ENCODE measurements at regions not wholly inside any gene's neighbourhood (a gene's known extent, or its start where the extent isn't known, plus 50 kb on each side); places are given as distances from the start of the nearest gene placed in this dataset.

DNA sequence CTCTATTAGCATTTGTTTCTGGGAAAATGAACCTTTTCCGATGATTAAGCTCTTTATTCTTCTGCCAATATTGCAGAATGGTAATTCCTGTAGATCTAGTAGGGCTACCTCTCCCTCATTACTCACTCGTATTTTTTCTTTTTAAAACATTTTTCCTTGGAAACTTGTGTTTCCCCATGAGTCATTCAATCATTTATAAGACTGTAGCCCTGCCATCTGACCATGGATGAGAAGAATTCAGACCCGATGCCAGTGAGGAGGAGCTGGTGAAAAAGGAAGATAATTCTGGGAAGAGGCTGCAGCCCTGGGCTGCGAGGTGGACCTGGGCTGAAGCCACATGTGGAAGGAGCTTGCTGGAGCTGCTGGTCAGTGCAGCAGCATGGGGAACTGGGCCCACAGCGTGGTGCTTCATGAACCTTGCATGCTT, 242.8 kb downstream of the KLF6 start:
- H3K27ac Mint-ChIP-seq = no peak overlapping the region
- H3K9me3 ChIP-seq (ENCODE audit: control insufficient read depth in 2 of 2, low read length in 2 of 2) = no peaks in the 10 kb centered on the region
- no peaks in the 10 kb centered on the region for H3K4me1 ChIP-seq (ENCODE audit: control insufficient read depth, insufficient read depth, low read length, poor library complexity, severe bottlenecking)

DNA sequence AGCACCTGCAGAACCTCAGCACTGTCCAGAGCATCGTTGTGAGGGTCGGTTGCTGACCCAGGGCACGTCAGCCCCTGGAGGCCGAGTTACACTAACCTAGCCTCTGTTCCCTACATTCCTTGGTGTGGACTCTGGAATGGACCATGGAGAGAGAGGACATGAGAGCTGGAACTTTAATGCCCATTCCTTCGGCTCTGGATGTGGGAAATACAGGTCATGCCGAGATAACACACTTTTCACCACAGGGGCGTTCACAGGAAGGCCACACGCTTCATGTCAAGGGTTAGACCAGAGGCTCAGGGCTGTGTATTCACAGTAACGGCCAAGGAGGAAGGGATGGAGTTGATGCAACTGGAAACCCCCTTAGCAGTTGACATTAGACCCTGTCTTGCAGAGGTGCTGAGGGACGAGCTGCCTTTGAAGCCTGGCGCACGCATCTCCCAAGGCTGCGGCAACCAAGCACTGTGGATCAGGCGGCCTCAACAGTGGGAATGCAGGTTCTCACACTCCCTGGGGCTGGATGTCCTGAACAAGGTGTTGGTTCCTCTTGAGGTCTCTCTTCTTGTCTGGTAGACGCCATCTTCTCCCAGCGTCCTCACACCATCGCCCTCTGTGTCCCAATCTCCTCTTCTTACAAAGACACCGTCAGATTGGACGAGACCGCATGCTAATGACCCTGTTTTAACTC, 245.2 kb downstream of the KLF6 start:
- no peaks in the 10 kb centered on the region for H3K36me3 Mint-ChIP-seq
- H3K27ac Mint-ChIP-seq = peak overlapping the region in 1 of 3 donors; percentile 87

More for the DNA sequence above, 242.8 kb downstream of the KLF6 start:
- Histone ChIP-seq H3K36me3 (ENCODE audit: control insufficient read depth, insufficient read depth, low read length) (no peaks in the 10 kb centered on the region), H3K27ac (ENCODE audit: insufficient read depth, low read length, poor library complexity, severe bottlenecking) (no peak overlapping the region), H3K4me3 (ENCODE audit: low read depth, low read length) (no peak overlapping the region), H3K27me3 (ENCODE audit: control insufficient read depth, insufficient read depth, low read length) (no peaks in the 10 kb centered on the region)
- Mint-ChIP-seq H3K9me3 (peaks cover 0 to 6% (median 0%) of the 10 kb centered on the region in 7 donors), H3K27me3 (peaks cover 8% of the 10 kb centered on the region), H3K4me1 (no peaks in the 10 kb centered on the region), H3K4me3 (no peak overlapping the region), H3K36me3 (no peaks in the 10 kb centered on the region)
- DNase-seq = no peak
- ATAC-seq (ENCODE audit: low read depth in 2 of 2) = no peak

GRCh38 chr10:3538656-3539531, 246.1 kb downstream of the KLF6 start:
- H3K4me3 Mint-ChIP-seq = no peak overlapping the region
- H3K36me3 ChIP-seq (ENCODE audit: control insufficient read depth, insufficient read depth, low read length) = no peaks in the 10 kb centered on the region
- no peaks in the 10 kb centered on the region for H3K27me3 Mint-ChIP-seq
- H3K4me3 ChIP-seq (ENCODE audit: low read depth, low read length) = no peak overlapping the region
- ATAC-seq (ENCODE audit: low read depth in 2 of 2) = no peak
- no peaks in the 10 kb centered on the region for H3K36me3 Mint-ChIP-seq
- no peaks in the 10 kb centered on the region for H3K27me3 ChIP-seq (ENCODE audit: control insufficient read depth, insufficient read depth, low read length)
- H3K9me3 ChIP-seq (ENCODE audit: control insufficient read depth in 2 of 2, low read length in 2 of 2) = no peaks in the 10 kb centered on the region
- H3K4me1 ChIP-seq (ENCODE audit: control insufficient read depth, insufficient read depth, low read length, poor library complexity, severe bottlenecking) = no peaks in the 10 kb centered on the region
- no peak overlapping the region for H3K27ac ChIP-seq (ENCODE audit: insufficient read depth, low read length, poor library complexity, severe bottlenecking)
- H3K4me1 Mint-ChIP-seq = no peaks in the 10 kb centered on the region
- H3K27ac Mint-ChIP-seq = peak overlapping the region in 1 of 3 donors; percentile 3
- peaks cover 0 to 1% (median 0%) of the 10 kb centered on the region in 7 donors for H3K9me3 Mint-ChIP-seq
- DNase-seq = no peak

More for the DNA sequence above, 245.2 kb downstream of the KLF6 start:
- Histone ChIP-seq H3K27ac (ENCODE audit: insufficient read depth, low read length, poor library complexity, severe bottlenecking) (no peak overlapping the region), H3K4me1 (ENCODE audit: control insufficient read depth, insufficient read depth, low read length, poor library complexity, severe bottlenecking) (no peaks in the 10 kb centered on the region), H3K4me3 (ENCODE audit: low read depth, low read length) (no peak overlapping the region), H3K27me3 (ENCODE audit: control insufficient read depth, insufficient read depth, low read length) (no peaks in the 10 kb centered on the region), H3K9me3 (ENCODE audit: control insufficient read depth in 2 of 2, low read length in 2 of 2) (no peaks in the 10 kb centered on the region), H3K36me3 (ENCODE audit: control insufficient read depth, insufficient read depth, low read length) (no peaks in the 10 kb centered on the region)
- DNase-seq (no peak), ATAC-seq (ENCODE audit: low read depth in 2 of 2) (no peak)
- no peak overlapping the region for H3K4me3 Mint-ChIP-seq
- H3K27me3 Mint-ChIP-seq = peaks cover 8% of the 10 kb centered on the region
- no peaks in the 10 kb centered on the region for H3K4me1 Mint-ChIP-seq
- peaks cover 0 to 1% (median 0%) of the 10 kb centered on the region in 7 donors for H3K9me3 Mint-ChIP-seq

DNA sequence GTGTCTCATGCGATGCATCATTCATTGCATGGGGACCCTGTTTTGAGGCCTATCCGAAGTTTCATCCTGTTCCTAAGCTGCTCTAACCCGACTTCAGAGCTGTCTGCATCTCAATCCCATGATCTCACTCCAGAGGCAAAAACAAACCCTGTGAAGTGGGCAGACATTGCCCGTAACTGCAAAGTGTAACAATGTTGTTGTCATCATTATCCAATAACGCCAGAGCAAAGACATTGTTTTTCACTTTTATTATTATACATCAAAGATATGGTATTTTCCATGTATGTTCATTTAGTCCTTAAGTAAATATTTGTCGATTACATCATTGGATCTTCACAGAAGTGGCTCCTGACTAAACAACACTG, 246.7 kb downstream of the KLF6 start:
- peaks cover 0 to 1% (median 0%) of the 10 kb centered on the region in 7 donors for H3K9me3 Mint-ChIP-seq
- no peak overlapping the region for H3K27ac Mint-ChIP-seq
- no peak for DNase-seq
- no peaks in the 10 kb centered on the region for H3K27me3 Mint-ChIP-seq
- Histone ChIP-seq H3K36me3 (ENCODE audit: control insufficient read depth, insufficient read depth, low read length) (no peaks in the 10 kb centered on the region), H3K27me3 (ENCODE audit: control insufficient read depth, insufficient read depth, low read length) (no peaks in the 10 kb centered on the region), H3K9me3 (ENCODE audit: control insufficient read depth in 2 of 2, low read length in 2 of 2) (no peaks in the 10 kb centered on the region), H3K4me3 (ENCODE audit: low read depth, low read length) (no peak overlapping the region), H3K4me1 (ENCODE audit: control insufficient read depth, insufficient read depth, low read length, poor library complexity, severe bottlenecking) (no peaks in the 10 kb centered on the region), H3K27ac (ENCODE audit: insufficient read depth, low read length, poor library complexity, severe bottlenecking) (no peak overlapping the region)
- H3K4me1 Mint-ChIP-seq = no peaks in the 10 kb centered on the region
- H3K4me3 Mint-ChIP-seq = no peak overlapping the region
- no peak for ATAC-seq (ENCODE audit: low read depth in 2 of 2)
- no peaks in the 10 kb centered on the region for H3K36me3 Mint-ChIP-seq

DNA sequence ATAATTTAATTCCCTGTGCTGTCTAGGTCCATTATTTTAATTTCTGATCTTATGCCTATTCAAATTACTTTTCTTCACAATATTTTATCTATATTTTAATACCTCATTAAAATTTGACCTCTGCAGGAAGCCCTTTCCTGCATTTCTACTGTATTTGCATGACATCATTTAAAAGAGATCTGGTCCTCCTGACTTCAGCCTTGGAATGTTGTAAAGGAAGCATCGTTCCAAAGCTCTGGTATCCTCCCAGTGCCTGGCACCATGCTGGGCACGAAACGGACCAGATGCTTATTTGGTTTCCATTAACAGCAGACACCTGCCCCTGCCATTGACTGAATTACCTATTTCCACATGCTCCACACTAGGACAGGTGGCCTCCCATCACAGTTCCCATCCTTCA, 247.5 kb downstream of the KLF6 start:
- no peak for ATAC-seq (ENCODE audit: low read depth in 2 of 2)
- H3K36me3 Mint-ChIP-seq = no peaks in the 10 kb centered on the region

DNA sequence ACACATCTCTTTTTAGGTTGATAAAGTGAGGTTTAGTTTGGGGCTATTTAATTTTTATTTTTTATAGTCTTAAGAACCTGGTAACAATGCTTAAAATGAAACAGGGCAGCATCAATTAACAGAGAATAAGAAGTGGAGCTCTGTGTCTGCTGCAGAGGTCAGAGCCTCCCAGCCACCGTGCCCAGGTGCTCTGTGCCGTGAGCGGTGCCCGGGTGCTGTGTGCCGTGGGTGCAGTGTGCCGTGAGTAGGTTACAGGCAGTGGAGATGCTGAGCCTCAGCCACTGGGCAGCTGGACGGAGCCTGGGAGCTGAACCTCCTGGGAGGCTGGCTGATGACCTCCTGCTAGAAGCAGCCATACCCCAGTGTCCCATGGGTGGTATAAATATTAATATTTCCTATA, 250.0 kb downstream of the KLF6 start:
- Histone ChIP-seq H3K9me3 (ENCODE audit: control insufficient read depth in 2 of 2, low read length in 2 of 2) (no peaks in the 10 kb centered on the region), H3K27ac (ENCODE audit: insufficient read depth, low read length, poor library complexity, severe bottlenecking) (no peak overlapping the region), H3K4me1 (ENCODE audit: control insufficient read depth, insufficient read depth, low read length, poor library complexity, severe bottlenecking) (no peaks in the 10 kb centered on the region), H3K36me3 (ENCODE audit: control insufficient read depth, insufficient read depth, low read length) (no peaks in the 10 kb centered on the region), H3K27me3 (ENCODE audit: control insufficient read depth, insufficient read depth, low read length) (no peaks in the 10 kb centered on the region), H3K4me3 (ENCODE audit: low read depth, low read length) (no peak overlapping the region)
- DNase-seq (no peak), ATAC-seq (ENCODE audit: low read depth in 2 of 2) (no peak)
- no peaks in the 10 kb centered on the region for H3K27me3 Mint-ChIP-seq
- H3K4me1 Mint-ChIP-seq = no peaks in the 10 kb centered on the region
- no peaks in the 10 kb centered on the region for H3K36me3 Mint-ChIP-seq
- peaks cover 0 to 1% (median 0%) of the 10 kb centered on the region in 7 donors for H3K9me3 Mint-ChIP-seq
- H3K27ac Mint-ChIP-seq = no peak overlapping the region
- H3K4me3 Mint-ChIP-seq = no peak overlapping the region

More for the DNA sequence above, 247.5 kb downstream of the KLF6 start:
- no peak overlapping the region for H3K27ac Mint-ChIP-seq
- Histone ChIP-seq H3K4me1 (ENCODE audit: control insufficient read depth, insufficient read depth, low read length, poor library complexity, severe bottlenecking) (no peaks in the 10 kb centered on the region), H3K9me3 (ENCODE audit: control insufficient read depth in 2 of 2, low read length in 2 of 2) (no peaks in the 10 kb centered on the region), H3K27me3 (ENCODE audit: control insufficient read depth, insufficient read depth, low read length) (no peaks in the 10 kb centered on the region), H3K4me3 (ENCODE audit: low read depth, low read length) (no peak overlapping the region), H3K36me3 (ENCODE audit: control insufficient read depth, insufficient read depth, low read length) (no peaks in the 10 kb centered on the region), H3K27ac (ENCODE audit: insufficient read depth, low read length, poor library complexity, severe bottlenecking) (no peak overlapping the region)
- H3K4me3 Mint-ChIP-seq = no peak overlapping the region
- DNase-seq = no peak
- peaks cover 0 to 1% (median 0%) of the 10 kb centered on the region in 7 donors for H3K9me3 Mint-ChIP-seq
- H3K4me1 Mint-ChIP-seq = no peaks in the 10 kb centered on the region
- no peaks in the 10 kb centered on the region for H3K27me3 Mint-ChIP-seq

DNA sequence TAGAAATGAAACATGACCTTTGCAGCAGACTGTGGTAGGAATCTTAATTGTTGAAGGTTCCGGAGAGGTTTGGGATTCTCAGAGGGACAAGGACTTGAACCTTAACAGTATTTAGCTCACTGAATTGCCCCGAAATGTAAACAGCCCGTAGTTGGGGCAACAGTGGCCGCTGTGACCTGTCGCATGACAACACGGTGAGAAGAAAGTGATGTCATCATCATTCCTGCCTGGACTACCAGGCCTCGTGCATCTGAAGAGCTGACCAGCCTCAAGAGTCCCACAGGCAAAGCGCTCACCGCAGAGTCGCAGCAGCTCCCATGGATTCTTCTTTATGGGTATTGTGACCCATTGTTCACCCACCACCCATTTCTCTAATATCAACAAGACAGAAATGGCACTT, 250.6 kb downstream of the KLF6 start:
- Mint-ChIP-seq H3K36me3 (no peaks in the 10 kb centered on the region), H3K27ac (no peak overlapping the region), H3K27me3 (no peaks in the 10 kb centered on the region), H3K4me3 (no peak overlapping the region), H3K4me1 (no peaks in the 10 kb centered on the region), H3K9me3 (peaks cover 0 to 1% (median 0%) of the 10 kb centered on the region in 7 donors)
- Histone ChIP-seq H3K36me3 (ENCODE audit: control insufficient read depth, insufficient read depth, low read length) (no peaks in the 10 kb centered on the region), H3K27me3 (ENCODE audit: control insufficient read depth, insufficient read depth, low read length) (no peaks in the 10 kb centered on the region), H3K9me3 (ENCODE audit: control insufficient read depth in 2 of 2, low read length in 2 of 2) (no peaks in the 10 kb centered on the region), H3K27ac (ENCODE audit: insufficient read depth, low read length, poor library complexity, severe bottlenecking) (no peak overlapping the region), H3K4me3 (ENCODE audit: low read depth, low read length) (no peak overlapping the region), H3K4me1 (ENCODE audit: control insufficient read depth, insufficient read depth, low read length, poor library complexity, severe bottlenecking) (no peaks in the 10 kb centered on the region)
- no peak for DNase-seq
- ATAC-seq (ENCODE audit: low read depth in 2 of 2) = no peak
